ENCODE measurements at regions not wholly inside any gene's neighbourhood (a gene's known extent, or its start where the extent isn't known, plus 50 kb on each side); places are given as distances from the start of the nearest gene placed in this dataset.
"Not testable (repeated sequence)": the region's sequence is repeated elsewhere in the genome, so short reads cannot be mapped to it uniquely, and the experiment has no call there.

GRCh38 chr2:18980104-18980785 is 378.2 kb downstream of the OSR1 start:
- DNase-seq, result no peak
- ATAC-seq, result peak; percentile 54 to 70
- intact Hi-C loops (cut with DNase I), result loop anchor here in 1 of 2 donors (10.0 kb wide), 1 partner anchor 375 kb away; the partner anchor contains the start of gene OSR1

- ATAC-seq (no peak), DNase-seq (no peak)
- intact Hi-C loops (cut with DNase I), result no loop called here
Measured at GRCh38 chr2:18977409-18977808, 381.0 kb downstream of the OSR1 start.

GRCh38 chr2:18976168-18976961 is 382.1 kb downstream of the OSR1 start:
- ATAC-seq (peak; percentile 50 to 72), DNase-seq (no peak)
- intact Hi-C loops (cut with DNase I), result no loop called here

GRCh38 chr2:18975506-18976167 is 382.8 kb downstream of the OSR1 start:
- intact Hi-C loops (cut with DNase I), result no loop called here
- no peak for DNase-seq
- no peak for ATAC-seq

GRCh38 chr2:18971628-18972027 is 382.3 kb upstream of the NT5C1B start:
- ATAC-seq (no peak), DNase-seq (no peak)
- intact Hi-C loops (cut with DNase I), result no loop called here

GRCh38 chr2:18971069-18971378 is 381.7 kb upstream of the NT5C1B start:
- intact Hi-C loops (cut with DNase I), result no loop called here
- no peak for DNase-seq
- ATAC-seq, result no peak

- intact Hi-C loops (cut with DNase I), result no loop called here
- no peak for ATAC-seq
- no peak for DNase-seq
Measured at GRCh38 chr2:18966131-18966530, 376.8 kb upstream of the NT5C1B start.

GRCh38 chr2:18963739-18964256 is 374.4 kb upstream of the NT5C1B start:
- DNase-seq; intact Hi-C loops (cut with DNase I); ATAC-seq: not testable (repeated sequence)

GRCh38 chr2:18961991-18962421 is 372.6 kb upstream of the NT5C1B start:
- ATAC-seq, result peak in 1 of 2 donors; percentile 21
- no peak for DNase-seq
- intact Hi-C loops (cut with DNase I), result no loop called here

- no peak for DNase-seq
- no peak for ATAC-seq
- intact Hi-C loops (cut with DNase I), result no loop called here
Measured at GRCh38 chr2:18959952-18960717, 370.8 kb upstream of the NT5C1B start.

GRCh38 chr2:18959200-18959599 is 369.8 kb upstream of the NT5C1B start:
- intact Hi-C loops (cut with DNase I), result no loop called here
- DNase-seq, result no peak
- ATAC-seq, result no peak

- DNase-seq, result no peak
- no peak for ATAC-seq
- intact Hi-C loops (cut with DNase I), result no loop called here
Measured at GRCh38 chr2:18957909-18958308, 368.5 kb upstream of the NT5C1B start.

- intact Hi-C loops (cut with DNase I), result no loop called here
- DNase-seq (no peak), ATAC-seq (peak; percentile 47 to 94)
Measured at GRCh38 chr2:18950361-18950851, 361.0 kb upstream of the NT5C1B start.

GRCh38 chr2:18949871-18950270 is 360.5 kb upstream of the NT5C1B start:
- no peak for DNase-seq
- ATAC-seq, result peak in 1 of 2 donors; percentile 53
- intact Hi-C loops (cut with DNase I), result no loop called here

- intact Hi-C loops (cut with DNase I), result no loop called here
- DNase-seq, result no peak
- ATAC-seq, result no peak
Measured at GRCh38 chr2:18940184-18940583, 350.8 kb upstream of the NT5C1B start.

- ATAC-seq; intact Hi-C loops (cut with DNase I): not testable (repeated sequence)
Measured at GRCh38 chr2:18939740-18940139, 350.4 kb upstream of the NT5C1B start.

GRCh38 chr2:18934886-18935285 is 345.5 kb upstream of the NT5C1B start:
- ATAC-seq, result no peak
- intact Hi-C loops (cut with DNase I), result no loop called here
- DNase-seq, result no peak

More at GRCh38 chr2:18939740-18940139, 350.4 kb upstream of the NT5C1B start:
- DNase-seq, result not testable (repeated sequence)

GRCh38 chr2:18932853-18933252 is 343.5 kb upstream of the NT5C1B start:
- intact Hi-C loops (cut with DNase I), result no loop called here
- DNase-seq, result no peak
- no peak for ATAC-seq

- DNase-seq (no peak), ATAC-seq (no peak)
- intact Hi-C loops (cut with DNase I), result no loop called here
Measured at GRCh38 chr2:18930971-18931370, 341.6 kb upstream of the NT5C1B start.
